ENCODE measurements at regions not wholly inside any gene's neighbourhood (a gene's known extent, or its start where the extent isn't known, plus 50 kb on each side); places are given as distances from the start of the nearest gene placed in this dataset.

DNA sequence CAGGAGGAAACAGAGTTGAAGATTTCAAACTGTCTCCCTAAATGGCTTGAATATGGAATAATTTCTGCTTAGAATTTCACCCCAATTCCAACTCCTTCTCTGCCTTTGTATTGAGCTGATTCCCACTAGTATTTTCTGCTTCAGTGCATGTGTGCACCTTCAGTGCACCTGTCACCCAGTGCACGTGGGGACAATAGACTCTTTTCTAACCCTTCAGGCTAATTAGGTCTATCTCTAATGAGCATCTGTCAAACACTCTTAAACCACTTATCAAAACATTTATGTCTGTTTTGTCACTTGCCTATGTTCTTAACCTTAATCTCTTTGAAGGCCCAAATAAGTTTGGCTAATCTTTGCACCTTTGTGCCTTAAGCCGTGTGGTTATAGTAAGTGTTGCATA lies 232.0 kb upstream of the NETO1 start:
- no peaks in the 10 kb centered on the region for H3K9me3 ChIP-seq (ENCODE audit: insufficient read depth, low read depth, low read length)
- no peaks in the 10 kb centered on the region for H3K36me3 ChIP-seq (ENCODE audit: insufficient read depth, low read length)
- WGBS, result 86% methylated on average over 1 of the region's 2 CpGs
- H3K27ac ChIP-seq (ENCODE audit: low read depth, low read length), result no peak overlapping the region
- no peak overlapping the region for H3K9ac ChIP-seq (ENCODE audit: low read depth, low read length)
- no peak overlapping the region for H3K4me3 ChIP-seq (ENCODE audit: low read length)
- H3K27me3 ChIP-seq (ENCODE audit: insufficient read depth, low read length), result no peaks in the 10 kb centered on the region
- H3K4me1 ChIP-seq (ENCODE audit: insufficient read depth, low read length), result peaks cover 3% of the 10 kb centered on the region; the same call in 1 of the 2 replicates

- Histone ChIP-seq H3K9me3 (ENCODE audit: insufficient read depth, low read depth, low read length) (peaks cover 9% of the 10 kb centered on the region), H3K27ac (ENCODE audit: low read depth, low read length) (no peak overlapping the region), H3K4me3 (ENCODE audit: low read length) (no peak overlapping the region), H3K9ac (ENCODE audit: low read depth, low read length) (no peak overlapping the region), H3K36me3 (ENCODE audit: insufficient read depth, low read length) (no peaks in the 10 kb centered on the region), H3K27me3 (ENCODE audit: insufficient read depth, low read length) (no peaks in the 10 kb centered on the region), H3K4me1 (ENCODE audit: insufficient read depth, low read length) (no peaks in the 10 kb centered on the region)
- WGBS, result 100% methylated on average over 1 of the region's 1 CpG
Measured at GRCh38 chr18:73093687-73094250, 226.0 kb upstream of the NETO1 start.

DNA sequence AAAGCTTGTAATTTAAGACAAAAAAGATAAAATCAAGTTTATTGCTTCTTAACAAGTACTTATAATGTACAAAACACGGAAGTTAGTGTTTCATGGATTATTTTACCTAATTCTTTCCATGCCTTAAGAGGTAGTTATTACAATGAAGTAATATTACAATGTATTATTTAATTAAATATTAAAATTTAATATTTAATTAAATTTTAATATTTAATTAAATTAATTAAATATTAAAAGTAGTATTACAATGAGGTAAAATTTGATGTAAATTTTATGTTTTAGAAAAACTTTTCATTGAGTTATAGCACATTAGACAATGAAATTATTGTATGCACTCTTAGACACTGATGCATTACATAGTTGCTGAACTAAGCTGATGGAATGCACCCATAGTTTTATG lies 220.7 kb upstream of the NETO1 start:
- H3K9me3 ChIP-seq (ENCODE audit: insufficient read depth, low read depth, low read length), result peaks cover 9% of the 10 kb centered on the region
- no peaks in the 10 kb centered on the region for H3K36me3 ChIP-seq (ENCODE audit: insufficient read depth, low read length)
- H3K9ac ChIP-seq (ENCODE audit: low read depth, low read length), result no peak overlapping the region
- no peak overlapping the region for H3K4me3 ChIP-seq (ENCODE audit: low read length)
- H3K27ac ChIP-seq (ENCODE audit: low read depth, low read length), result no peak overlapping the region
- H3K27me3 ChIP-seq (ENCODE audit: insufficient read depth, low read length), result no peaks in the 10 kb centered on the region
- WGBS, result no CpG with 5 or more reads among the region's 1 CpG
- H3K4me1 ChIP-seq (ENCODE audit: insufficient read depth, low read length), result no peaks in the 10 kb centered on the region

GRCh38 chr18:73087282-73087977 lies 219.6 kb upstream of the NETO1 start:
- Histone ChIP-seq H3K36me3 (ENCODE audit: insufficient read depth, low read length) (no peaks in the 10 kb centered on the region), H3K9ac (ENCODE audit: low read depth, low read length) (no peak overlapping the region), H3K9me3 (ENCODE audit: insufficient read depth, low read depth, low read length) (peaks cover 9% of the 10 kb centered on the region), H3K4me3 (ENCODE audit: low read length) (no peak overlapping the region), H3K27ac (ENCODE audit: low read depth, low read length) (no peak overlapping the region), H3K27me3 (ENCODE audit: insufficient read depth, low read length) (no peaks in the 10 kb centered on the region), H3K4me1 (ENCODE audit: insufficient read depth, low read length) (no peaks in the 10 kb centered on the region)
- 95% methylated on average over 6 of the region's 8 CpGs for WGBS

GRCh38 chr18:73079920-73080319 lies 212.1 kb upstream of the NETO1 start:
- H3K9me3 ChIP-seq (ENCODE audit: insufficient read depth, low read depth, low read length), result no peaks in the 10 kb centered on the region
- no peaks in the 10 kb centered on the region for H3K27me3 ChIP-seq (ENCODE audit: insufficient read depth, low read length)
- no peak overlapping the region for H3K9ac ChIP-seq (ENCODE audit: low read depth, low read length)
- H3K27ac ChIP-seq (ENCODE audit: low read depth, low read length), result no peak overlapping the region
- no peak overlapping the region for H3K4me3 ChIP-seq (ENCODE audit: low read length)
- H3K4me1 ChIP-seq (ENCODE audit: insufficient read depth, low read length), result no peaks in the 10 kb centered on the region
- 88% methylated on average over 1 of the region's 2 CpGs for WGBS
- no peaks in the 10 kb centered on the region for H3K36me3 ChIP-seq (ENCODE audit: insufficient read depth, low read length)

DNA sequence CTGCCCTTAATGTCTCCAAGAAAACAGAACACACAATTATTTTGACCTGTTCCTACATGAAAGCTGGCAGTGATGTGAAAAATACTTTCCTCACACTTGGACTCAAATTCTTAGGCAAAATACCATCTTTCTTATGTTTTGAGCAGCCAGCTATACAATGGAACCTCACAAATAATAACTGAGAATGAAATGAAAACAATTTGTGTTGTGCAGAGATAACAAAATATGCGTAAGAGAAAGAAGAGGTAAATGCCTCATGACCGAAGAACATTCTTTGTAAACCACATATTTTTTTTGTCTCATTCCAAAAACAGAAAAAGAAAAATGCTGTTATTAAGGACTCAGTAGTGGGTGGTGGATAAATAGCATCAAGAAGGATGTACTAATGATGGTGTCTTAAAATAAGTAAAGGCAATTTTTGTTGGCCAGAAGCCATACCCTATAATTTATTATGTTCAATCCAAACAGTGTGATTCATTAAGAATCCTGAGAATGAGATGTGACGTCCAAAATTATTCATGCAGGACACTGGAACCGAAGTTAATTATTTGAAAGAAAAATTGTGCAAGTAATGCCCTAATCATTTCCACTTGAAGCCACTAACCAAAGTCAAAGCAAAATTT lies 193.0 kb upstream of the NETO1 start:
- no peaks in the 10 kb centered on the region for H3K9me3 ChIP-seq (ENCODE audit: insufficient read depth, low read depth, low read length)
- 100% methylated on average over 2 of the region's 4 CpGs for WGBS
- no peaks in the 10 kb centered on the region for H3K4me1 ChIP-seq (ENCODE audit: insufficient read depth, low read length)
- no peak overlapping the region for H3K9ac ChIP-seq (ENCODE audit: low read depth, low read length)
- H3K27me3 ChIP-seq (ENCODE audit: insufficient read depth, low read length), result no peaks in the 10 kb centered on the region
- no peak overlapping the region for H3K4me3 ChIP-seq (ENCODE audit: low read length)
- H3K27ac ChIP-seq (ENCODE audit: low read depth, low read length), result no peak overlapping the region
- H3K36me3 ChIP-seq (ENCODE audit: insufficient read depth, low read length), result no peaks in the 10 kb centered on the region

DNA sequence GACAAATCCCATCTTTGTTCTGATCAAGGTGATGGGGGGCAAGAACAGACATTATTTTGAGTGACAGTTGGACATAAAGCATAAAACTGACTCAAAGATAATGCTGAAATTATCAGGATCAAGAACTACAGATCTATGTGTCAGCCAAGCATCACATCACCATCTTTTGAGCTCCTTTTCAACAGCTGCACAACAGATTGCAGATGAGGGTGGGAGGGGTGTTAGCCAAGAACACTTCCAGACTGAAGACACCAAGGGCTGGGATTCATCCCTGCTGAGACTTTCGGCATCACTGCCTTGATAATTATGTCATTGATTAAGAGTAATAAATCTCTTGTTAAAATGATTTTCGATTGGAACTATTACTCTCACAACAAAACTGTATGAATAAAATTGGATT lies 191.5 kb upstream of the NETO1 start:
- H3K4me3 ChIP-seq (ENCODE audit: low read length), result no peak overlapping the region
- no peaks in the 10 kb centered on the region for H3K36me3 ChIP-seq (ENCODE audit: insufficient read depth, low read length)
- no peak overlapping the region for H3K27ac ChIP-seq (ENCODE audit: low read depth, low read length)
- no peak overlapping the region for H3K9ac ChIP-seq (ENCODE audit: low read depth, low read length)
- H3K27me3 ChIP-seq (ENCODE audit: insufficient read depth, low read length), result no peaks in the 10 kb centered on the region
- WGBS, result 89% methylated on average over 1 of the region's 2 CpGs
- H3K9me3 ChIP-seq (ENCODE audit: insufficient read depth, low read depth, low read length), result no peaks in the 10 kb centered on the region
- no peaks in the 10 kb centered on the region for H3K4me1 ChIP-seq (ENCODE audit: insufficient read depth, low read length)

DNA sequence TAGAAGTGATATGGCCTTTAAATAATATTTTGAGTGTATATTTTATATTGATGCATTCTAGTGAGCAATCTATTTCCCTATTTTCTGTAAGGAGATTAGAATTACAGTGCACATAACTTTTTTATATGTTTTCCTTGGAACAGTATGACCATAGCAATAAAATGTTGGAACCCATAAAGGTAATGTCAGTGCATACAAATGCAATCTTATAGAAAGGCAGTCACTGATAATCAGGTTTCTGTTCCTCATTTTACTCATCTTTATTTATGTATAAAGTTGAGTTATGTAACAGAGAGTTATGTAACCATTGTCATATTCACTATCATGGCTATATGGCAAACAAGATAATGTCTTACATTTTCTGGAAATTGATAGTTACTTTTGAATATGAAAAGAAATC lies 179.9 kb upstream of the NETO1 start:
- no peak overlapping the region for H3K27ac ChIP-seq (ENCODE audit: low read depth, low read length)
- 0 out of 2 replicates have a peak, but pooled peaks cover 5% of the 10 kb centered on the region for H3K9me3 ChIP-seq (ENCODE audit: insufficient read depth, low read depth, low read length)
- no peaks in the 10 kb centered on the region for H3K27me3 ChIP-seq (ENCODE audit: insufficient read depth, low read length)
- H3K36me3 ChIP-seq (ENCODE audit: insufficient read depth, low read length), result no peaks in the 10 kb centered on the region
- H3K4me1 ChIP-seq (ENCODE audit: insufficient read depth, low read length), result no peaks in the 10 kb centered on the region
- no peak overlapping the region for H3K4me3 ChIP-seq (ENCODE audit: low read length)
- H3K9ac ChIP-seq (ENCODE audit: low read depth, low read length), result no peak overlapping the region

DNA sequence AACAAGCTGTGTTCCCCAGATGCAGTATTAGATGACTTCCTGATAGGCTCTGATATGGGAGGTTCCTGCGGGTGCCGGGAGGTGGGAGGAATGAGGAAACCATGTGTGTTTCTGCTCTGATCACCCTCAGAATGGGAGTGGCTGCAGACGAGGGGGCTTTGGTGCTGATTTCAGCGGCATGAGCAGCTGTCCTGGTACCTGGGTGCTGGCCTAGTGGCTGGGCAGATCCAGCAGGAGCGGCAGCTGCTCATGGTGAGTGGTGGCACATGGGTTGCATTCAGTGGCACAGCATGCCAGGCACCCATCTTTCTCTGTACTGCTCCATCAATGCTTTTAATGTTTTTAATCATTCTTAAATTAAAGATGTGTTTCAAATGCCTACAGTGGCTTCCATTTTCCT lies 177.2 kb upstream of the NETO1 start:
- 91% methylated on average over 4 of the region's 5 CpGs for WGBS
- H3K4me3 ChIP-seq (ENCODE audit: low read length), result no peak overlapping the region
- H3K36me3 ChIP-seq (ENCODE audit: insufficient read depth, low read length), result no peaks in the 10 kb centered on the region
- H3K9me3 ChIP-seq (ENCODE audit: insufficient read depth, low read depth, low read length), result 0 out of 2 replicates have a peak, but pooled peaks cover 2% of the 10 kb centered on the region
- no peak overlapping the region for H3K27ac ChIP-seq (ENCODE audit: low read depth, low read length)
- no peak overlapping the region for H3K9ac ChIP-seq (ENCODE audit: low read depth, low read length)
- H3K4me1 ChIP-seq (ENCODE audit: insufficient read depth, low read length), result peaks cover 11% of the 10 kb centered on the region
- no peaks in the 10 kb centered on the region for H3K27me3 ChIP-seq (ENCODE audit: insufficient read depth, low read length)

GRCh38 chr18:73043611-73044010 lies 175.8 kb upstream of the NETO1 start:
- H3K9ac ChIP-seq (ENCODE audit: low read depth, low read length), result no peak overlapping the region
- H3K4me1 ChIP-seq (ENCODE audit: insufficient read depth, low read length), result peaks cover 11% of the 10 kb centered on the region
- H3K9me3 ChIP-seq (ENCODE audit: insufficient read depth, low read depth, low read length), result no peaks in the 10 kb centered on the region

GRCh38 chr18:73043211-73043610 lies 175.4 kb upstream of the NETO1 start:
- Histone ChIP-seq H3K4me1 (ENCODE audit: insufficient read depth, low read length) (peaks cover 11% of the 10 kb centered on the region), H3K9me3 (ENCODE audit: insufficient read depth, low read depth, low read length) (no peaks in the 10 kb centered on the region), H3K9ac (ENCODE audit: low read depth, low read length) (no peak overlapping the region), H3K36me3 (ENCODE audit: insufficient read depth, low read length) (no peaks in the 10 kb centered on the region), H3K27ac (ENCODE audit: low read depth, low read length) (no peak overlapping the region), H3K27me3 (ENCODE audit: insufficient read depth, low read length) (no peaks in the 10 kb centered on the region), H3K4me3 (ENCODE audit: low read length) (no peak overlapping the region)
- 88% methylated on average over 4 of the region's 4 CpGs for WGBS

More at GRCh38 chr18:73043611-73044010, 175.8 kb upstream of the NETO1 start:
- no peaks in the 10 kb centered on the region for H3K27me3 ChIP-seq (ENCODE audit: insufficient read depth, low read length)
- no peak overlapping the region for H3K27ac ChIP-seq (ENCODE audit: low read depth, low read length)
- no peaks in the 10 kb centered on the region for H3K36me3 ChIP-seq (ENCODE audit: insufficient read depth, low read length)
- no peak overlapping the region for H3K4me3 ChIP-seq (ENCODE audit: low read length)
